GM12878 (cell line): ENCODE measurements at regions not wholly inside any gene's neighbourhood (a gene's known extent, or its start where the extent isn't known, plus 50 kb on each side); places are given as distances from the start of the nearest gene placed in this dataset.

Experiments used
- ATAC-seq: fragments of 200-7000 bp; cut with Tn5 transposase; 3 replicates; pipeline ENCODE4 v1.9.1; 2020; ENCODE audit warnings: mild to moderate bottlenecking, moderate library complexity
- BruUV-seq: library from RNA; stranded (reverse); fragments of 400-500 nt; replicated peaks from 2 replicates; lab custom pipeline; 2021; lab: Mats Ljungman, UMichigan
- CTCF ChIA-PET: fragments of 300-600 bp; sonication (Branson Sonifier 250); formaldehyde crosslinking; extraction: SDS; loops from one replicate; lab custom pipeline; 2021; ENCODE audit warnings: inconsistent platforms; lab: Yijun Ruan, JAX
- POLR2A ChIA-PET: fragments of 350-600 bp; formaldehyde crosslinking; extraction: SDS; loops from one replicate; lab custom pipeline; 2021; ENCODE audit warnings: inconsistent platforms; lab: Charles Lee
- RAD21 ChIA-PET: fragments of 300-600 bp; sonication (Branson Sonifier 250); formaldehyde crosslinking; loops from one replicate; lab custom pipeline; 2023; ENCODE audit warnings: antibody characterized with exemption; ENCODE audit not compliant: unreplicated experiment; lab: Charles Lee
- SMC1A ChIA-PET: fragments of 300-600 bp; sonication (Branson Sonifier 250); formaldehyde crosslinking; loops from one replicate; lab custom pipeline; 2023; ENCODE audit not compliant: unreplicated experiment, uncharacterized antibody; lab: Charles Lee
- DNase-seq: peaks from one replicate; pipeline ENCODE4 v3.0.0-alpha.2; 2011; ENCODE audit warnings: low read depth, low spot score
- FAIRE-seq: peaks from 3 replicates; lab custom pipeline; 2011; peaks lifted over from hg19 to GRCh38; lab: Jason Lieb, UNC
- H2AFZ ChIP-seq: 2 replicates; pipeline ENCODE4 v1.6.0; 2011; ENCODE audit warnings: low read depth, low read length, control low read depth; ENCODE audit not compliant: control insufficient read depth
- H3K27ac ChIP-seq: 2 replicates; pipeline ENCODE4 v1.5.1; 2011; ENCODE audit warnings: control low read depth; ENCODE audit not compliant: control insufficient read depth, insufficient read depth
- H3K27me3 ChIP-seq, 2 experiments: replicated peaks in 1 of 2; 2 replicates each; pipeline versions ENCODE4 v1.6.0 to v1.6.1; 2011; ENCODE audit warnings: low read length in 1 of 2; ENCODE audit not compliant: control insufficient read depth in 2 of 2, insufficient read depth in 2 of 2
- H3K36me3 ChIP-seq, 2 experiments: 2 replicates each; pipeline ENCODE4 v1.5.1; 2011; ENCODE audit warnings: low read length in 1 of 2; ENCODE audit not compliant: control insufficient read depth in 2 of 2, insufficient read depth in 2 of 2
- H3K4me1 ChIP-seq: 2 replicates; pipeline ENCODE4 v1.6.1; 2011; ENCODE audit warnings: mild to moderate bottlenecking, low read length, moderate library complexity, mixed read lengths; ENCODE audit not compliant: control insufficient read depth, insufficient read depth
- H3K4me2 ChIP-seq: 2 replicates; pipeline ENCODE4 v1.6.0; 2011; ENCODE audit warnings: control low read depth; ENCODE audit not compliant: control insufficient read depth, insufficient read depth
- H3K4me3 ChIP-seq: fragments of 200-600 bp; sonication (generic); 2 replicates; pipeline ENCODE4 v1.5.1; 2016
- H3K79me2 ChIP-seq: 2 replicates; pipeline ENCODE4 v1.6.0; 2011; ENCODE audit warnings: low read length; ENCODE audit not compliant: control insufficient read depth, insufficient read depth
- H3K9ac ChIP-seq: 2 replicates; pipeline ENCODE4 v1.8.0; 2011; ENCODE audit warnings: low read length, control low read depth, mixed read lengths; ENCODE audit not compliant: control insufficient read depth, insufficient read depth
- H3K9me3 ChIP-seq: replicated peaks from 3 replicates; pipeline ENCODE4 v1.5.1; 2011; ENCODE audit warnings: mild to moderate bottlenecking, low read length; ENCODE audit not compliant: control insufficient read depth, insufficient read depth
- H4K20me1 ChIP-seq: 2 replicates; pipeline ENCODE4 v1.6.0; 2011; ENCODE audit not compliant: control insufficient read depth, insufficient read depth
- ASH2L ChIP-seq: fragments of 300-600, 200-600 bp; sonication (generic); IDR thresholded peaks from 2 replicates; pipeline ENCODE4 v1.6.1; 2017; ENCODE audit warnings: low read depth, mild to moderate bottlenecking, borderline replicate concordance
- ETV6 ChIP-seq, 2 experiments: fragments of 450-650 bp in 1 of 2; IDR thresholded peaks in 1 of 2; conservative IDR thresholded peaks in 1 of 2; 2 replicates each; pipeline ENCODE4 v1.6.1; 2014; ENCODE audit warnings: antibody characterized with exemption in 1 of 2, borderline replicate concordance in 1 of 2, low read depth in 1 of 2, mild to moderate bottlenecking in 1 of 2, moderate library complexity in 1 of 2
- HDGF ChIP-seq: fragments of 450-650 bp; IDR thresholded peaks from 2 replicates; pipeline ENCODE4 v1.6.1; 2016; ENCODE audit warnings: antibody characterized with exemption
- KLF5 ChIP-seq: fragments of 450-650 bp; IDR thresholded peaks from 2 replicates; pipeline ENCODE4 v1.6.1; 2014; ENCODE audit warnings: mild to moderate bottlenecking; ENCODE audit not compliant: partially characterized antibody
- MEF2A ChIP-seq: IDR thresholded peaks from 2 replicates; pipeline ENCODE4 v1.6.1; 2011; ENCODE audit warnings: low read depth, mild to moderate bottlenecking, low read length, moderate library complexity; ENCODE audit not compliant: insufficient read depth
- MEF2B ChIP-seq: fragments of 450-650 bp; IDR thresholded peaks from 2 replicates; pipeline ENCODE4 v1.6.1; 2018; ENCODE audit warnings: mild to moderate bottlenecking, moderate library complexity; ENCODE audit not compliant: partially characterized antibody, poor library complexity, severe bottlenecking
- PAX8 ChIP-seq: fragments of 450-650 bp; IDR thresholded peaks from 2 replicates; pipeline ENCODE4 v1.6.1; 2017; ENCODE audit warnings: mild to moderate bottlenecking, moderate library complexity
- PRDM15 ChIP-seq: fragments of 450-650 bp; formaldehyde crosslinking; IDR thresholded peaks from 2 replicates; pipeline ENCODE4 v1.4.0; 2020; ENCODE audit warnings: mild to moderate bottlenecking, moderate library complexity
- SMAD5 ChIP-seq: IDR thresholded peaks from 2 replicates; pipeline ENCODE4 v1.6.1; 2016; ENCODE audit warnings: antibody characterized with exemption, low read depth
- SP1 ChIP-seq: IDR thresholded peaks from one replicate; pipeline ENCODE4 v1.6.1; 2011; ENCODE audit warnings: low read depth, low read length
- SUZ12 ChIP-seq: fragments of 200-600 bp; sonication (generic); IDR thresholded peaks from one replicate; pipeline ENCODE4 v1.6.1; 2018; ENCODE audit warnings: antibody characterized with exemption, mild to moderate bottlenecking; ENCODE audit not compliant: unreplicated experiment
- WRNIP1 ChIP-seq: IDR thresholded peaks from 2 replicates; pipeline ENCODE4 v1.6.1; 2011; ENCODE audit warnings: low read depth, low read length, improper control_type of control experiment, borderline replicate concordance
- ZNF274 ChIP-seq: IDR thresholded peaks from one replicate; pipeline ENCODE4 v1.8.0; 2011; ENCODE audit not compliant: insufficient read length, insufficient read depth
- ZNF622 ChIP-seq: fragments of 450-650 bp; IDR thresholded peaks from 2 replicates; pipeline ENCODE4 v1.6.1; 2017; ENCODE audit warnings: mild to moderate bottlenecking, inconsistent platforms
- ZNF687 ChIP-seq: fragments of 450-650 bp; IDR thresholded peaks from 2 replicates; pipeline ENCODE4 v1.6.1; 2017; ENCODE audit warnings: mild to moderate bottlenecking, moderate library complexity
- WGBS: methylation state at CpG from one replicate; pipeline ENCODE4 v1.1.6; 2016; ENCODE audit warnings: low lambda C conversion rate; ENCODE audit not compliant: insufficient replicate concordance, insufficient coverage; ENCODE audit errors: missing lambda C conversion rate; 5-methylcytosine and 5-hydroxymethylcytosine counted together
- in situ Hi-C: fragments of 300-500 bp; cut with MboI; formaldehyde crosslinking; loops from 9 replicates; pipeline ENCODE4 v1.14.3; 2018; ENCODE audit warnings: mixed read lengths
- intact Hi-C: fragments of 100-400 bp; cut with micrococcal nuclease; formaldehyde crosslinking; loops from one replicate; pipeline ENCODE4 v1.14.2; 2022; ENCODE audit not compliant: unreplicated experiment

DNA sequence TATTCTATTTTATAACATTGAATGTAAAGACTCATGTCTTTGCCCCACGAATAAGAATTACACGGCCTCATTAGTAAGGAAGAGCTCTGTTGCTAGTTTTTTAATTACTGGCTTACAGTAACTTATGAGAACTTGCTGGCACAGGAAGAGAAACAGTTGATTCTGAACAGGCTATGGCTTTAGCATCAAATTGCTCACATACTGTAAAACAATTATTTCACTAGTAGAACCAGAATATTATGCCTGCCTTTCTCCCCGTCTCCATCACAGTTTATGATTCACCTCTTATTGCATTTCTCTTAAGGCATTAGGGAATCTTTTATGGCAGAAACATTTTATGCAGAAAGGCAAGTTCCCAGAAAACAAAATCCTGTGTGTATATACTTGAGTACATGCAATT, 126.1 kb downstream of the SPRY1 start (continued):
- TF ChIP-seq ZNF687 (no peak), SP1 (no peak), ZNF274 (no peak), ASH2L (no peak), PAX8 (no peak), SMAD5 (no peak)

DNA sequence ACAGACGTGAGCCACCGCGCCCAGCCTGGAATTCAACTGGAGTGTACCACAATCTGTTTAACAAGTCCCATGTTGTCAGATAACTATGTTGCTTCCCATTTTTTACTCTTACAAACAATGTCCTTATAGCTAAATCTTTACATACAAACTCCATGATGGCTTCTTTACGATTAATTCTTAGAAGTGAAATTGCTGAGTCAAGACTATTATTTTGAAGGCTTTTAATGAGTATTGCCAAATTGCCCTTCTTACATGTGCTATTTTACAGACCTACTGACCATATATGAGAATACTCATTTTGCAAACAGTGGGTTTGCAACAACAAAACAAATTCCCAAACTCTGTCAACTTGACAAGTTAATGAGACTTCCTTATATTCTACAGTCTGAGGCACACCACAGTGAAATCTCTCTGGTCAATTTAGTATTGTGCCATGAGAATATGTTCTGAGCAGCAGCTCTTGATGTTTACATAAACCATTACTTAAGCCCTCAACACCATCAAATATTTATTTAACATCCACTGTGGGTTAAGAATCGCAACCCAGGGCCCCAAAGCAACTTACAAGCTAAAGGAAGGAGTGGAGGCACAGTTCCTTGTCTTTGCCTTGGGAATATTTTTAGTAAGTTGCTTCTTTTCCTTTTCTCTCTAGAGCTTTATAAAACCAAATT, 128.5 kb downstream of the SPRY1 start:
- Histone ChIP-seq H3K9ac (no peak overlapping the region), H3K36me3 (no peaks in the 10 kb centered on the region), H3K4me1 (no peaks in the 10 kb centered on the region), H3K4me2 (no peak overlapping the region), H3K27me3 (no peaks in the 10 kb centered on the region; a peak in 1 of 4 replicates), H2AFZ (no peak overlapping the region), H3K9me3 (no peaks in the 10 kb centered on the region), H4K20me1 (no peaks in the 10 kb centered on the region), H3K79me2 (no peaks in the 10 kb centered on the region), H3K27ac (no peak overlapping the region), H3K4me3 (no peak overlapping the region)
- POLR2A ChIA-PET: interaction anchor here (0.7 kb wide), 1 partner anchor 119 kb away, joined by 4 read pairs; no protein-coding TSS in a partner anchor
- ATAC-seq (no peak), FAIRE-seq (no peak), DNase-seq (no peak)
- no TSS peak for BruUV-seq
- in situ Hi-C loops (no loop called here), intact Hi-C loops (no loop called here)
- 66% methylated on average over 5 of the region's 5 CpGs for WGBS
- CTCF ChIA-PET: interaction anchor here (0.9 to 1.3 kb wide), 2 partner anchors 9 to 30 kb away, joined by 3 read pairs; no protein-coding TSS in a partner anchor
- SMC1A ChIA-PET: interaction anchor here (0.8 to 1.0 kb wide), 3 partner anchors 11 to 124 kb away, joined by 3 to 5 read pairs (median 3); no protein-coding TSS in a partner anchor
- RAD21 ChIA-PET: no interaction called here
- TF ChIP-seq WRNIP1 (no peak), MEF2B (no peak), KLF5 (no peak), MEF2A (no peak), ZNF622 (no peak), ETV6 (conservative IDR thresholded peaks at IDR 0.05 in 1 of 2, IDR thresholded peaks at IDR 0.05 in 1 of 2; ENCODE audit: borderline replicate concordance in 1 of 2, low read depth in 1 of 2) (no peak), PRDM15 (CRISPR knock-in tag) (no peak), HDGF (no peak), SUZ12 (no peak)
